ENCODE measurements at regions not wholly inside any gene's neighbourhood (a gene's known extent, or its start where the extent isn't known, plus 50 kb on each side); places are given as distances from the start of the nearest gene placed in this dataset.

DNA sequence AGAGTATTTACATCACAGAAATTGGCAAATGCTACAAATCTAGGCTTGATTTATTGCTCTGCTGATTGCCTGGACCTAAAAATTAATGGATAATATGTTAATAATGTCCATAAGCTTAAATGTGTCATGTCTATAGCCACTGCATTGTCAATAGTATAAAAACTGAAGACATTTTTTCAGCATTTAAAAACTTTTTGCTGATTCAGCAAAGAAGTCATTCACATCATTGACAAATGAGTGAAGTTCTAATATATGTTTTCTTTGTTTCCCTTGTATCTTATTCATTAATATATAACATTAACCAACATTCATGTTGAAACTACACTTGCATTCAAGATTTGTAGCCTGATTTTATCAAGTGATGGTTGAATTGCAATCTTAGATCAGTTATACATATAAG, 214.7 kb upstream of the XYLT1 start:
- Mint-ChIP-seq H3K9me3 (peaks cover 3% of the 10 kb centered on the region), H3K4me3 (no peak overlapping the region), H3K36me3 (no peaks in the 10 kb centered on the region), H3K4me1 (no peaks in the 10 kb centered on the region), H3K27ac (no peak overlapping the region)
- ATAC-seq (no peak), DNase-seq (ENCODE audit: low spot score in 2 of 2) (no peak)

DNA sequence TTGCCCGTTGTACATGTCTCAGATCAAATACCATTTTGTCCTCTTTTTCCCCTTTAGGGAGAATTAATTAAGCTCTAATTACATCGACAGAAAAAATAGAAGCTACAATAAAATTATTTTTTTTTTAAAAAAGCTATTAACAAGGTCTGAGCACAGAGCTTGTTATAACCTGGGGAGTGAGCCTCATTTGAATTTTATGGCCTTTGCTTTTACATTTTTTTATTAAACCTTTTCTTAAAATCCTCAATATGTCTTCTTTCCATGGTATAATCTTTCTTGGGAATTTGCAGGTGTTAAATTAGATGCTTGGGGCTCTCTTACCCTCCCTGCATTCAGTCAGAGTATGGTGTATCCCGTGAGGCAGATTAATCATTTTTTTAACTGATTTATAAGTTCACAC, 212.5 kb upstream of the XYLT1 start:
- Mint-ChIP-seq H3K4me3 (no peak overlapping the region), H3K9me3 (peaks cover 13% of the 10 kb centered on the region), H3K27ac (no peak overlapping the region), H3K36me3 (no peaks in the 10 kb centered on the region), H3K4me1 (no peaks in the 10 kb centered on the region)
- no peak for ATAC-seq
- DNase-seq (ENCODE audit: low spot score in 2 of 2) = no peak

DNA sequence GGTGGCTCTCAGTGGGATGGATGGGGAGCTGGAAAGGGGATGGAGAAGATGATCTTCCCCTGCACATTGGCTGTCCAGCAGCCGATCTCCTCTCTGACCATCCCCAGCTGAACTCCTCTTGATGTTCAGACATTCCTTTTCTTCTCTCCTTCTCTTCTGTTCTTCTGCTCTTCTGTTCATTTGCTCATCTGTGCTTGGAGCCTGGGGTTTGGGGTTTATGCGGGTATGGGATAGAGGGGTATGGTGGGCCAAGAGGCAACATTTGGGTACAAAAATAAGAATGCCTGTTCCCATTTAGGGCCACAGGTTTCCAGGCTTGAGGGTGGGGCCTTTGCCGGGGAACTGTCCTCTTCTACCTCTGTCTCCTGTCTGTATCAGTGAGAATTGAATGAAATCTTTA, 205.4 kb upstream of the XYLT1 start:
- no peak overlapping the region for H3K27ac Mint-ChIP-seq
- peaks cover 13% of the 10 kb centered on the region for H3K9me3 Mint-ChIP-seq
- ATAC-seq (no peak), DNase-seq (ENCODE audit: low spot score in 2 of 2) (no peak)
- H3K36me3 Mint-ChIP-seq = no peaks in the 10 kb centered on the region
- H3K4me3 Mint-ChIP-seq = no peak overlapping the region
- no peaks in the 10 kb centered on the region for H3K4me1 Mint-ChIP-seq

DNA sequence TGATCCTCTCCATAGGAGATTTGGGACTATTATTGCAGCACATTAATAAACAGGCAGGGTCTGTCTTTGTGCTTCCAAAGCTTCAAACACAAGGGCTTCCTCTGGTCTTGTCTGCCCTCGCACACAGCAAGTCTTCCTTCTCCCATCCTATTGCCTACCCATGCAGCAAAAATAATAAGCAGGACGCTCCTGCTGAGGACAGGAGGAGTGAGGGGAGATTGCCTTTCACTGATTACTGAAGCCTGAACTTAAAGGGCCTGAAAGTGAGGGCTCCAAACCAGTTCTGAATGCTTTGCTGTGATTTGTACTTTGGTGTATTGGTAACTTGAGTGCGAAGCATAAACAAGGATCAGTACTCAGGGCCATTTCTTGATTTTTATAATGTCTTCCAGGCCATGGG, 197.6 kb upstream of the XYLT1 start:
- no peak overlapping the region for H3K4me3 Mint-ChIP-seq
- no peaks in the 10 kb centered on the region for H3K9me3 Mint-ChIP-seq
- no peaks in the 10 kb centered on the region for H3K4me1 Mint-ChIP-seq
- no peak for ATAC-seq
- H3K27ac Mint-ChIP-seq = no peak overlapping the region
- no peak for DNase-seq (ENCODE audit: low spot score in 2 of 2)
- H3K36me3 Mint-ChIP-seq = no peaks in the 10 kb centered on the region

DNA sequence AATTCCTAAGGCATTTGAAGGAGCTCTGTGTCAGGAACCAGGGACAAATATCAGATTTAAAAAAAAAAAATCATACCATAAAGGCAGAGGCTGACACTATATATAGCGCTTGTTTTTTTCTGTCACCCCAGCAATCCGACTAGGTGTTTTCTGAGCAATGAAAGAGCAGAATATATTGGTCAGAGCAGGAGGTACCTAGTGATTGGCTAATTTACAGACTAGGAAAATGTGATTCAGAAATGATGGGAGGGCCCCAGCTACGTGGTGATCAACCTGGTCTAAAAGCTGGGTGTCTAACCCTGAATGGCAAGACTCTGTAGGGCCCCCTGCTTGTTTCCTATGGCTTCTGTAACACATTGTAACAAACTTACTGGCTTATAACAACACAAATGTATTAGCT, 195.5 kb upstream of the XYLT1 start:
- Mint-ChIP-seq H3K27ac (no peak overlapping the region), H3K4me3 (no peak overlapping the region), H3K36me3 (no peaks in the 10 kb centered on the region), H3K9me3 (no peaks in the 10 kb centered on the region), H3K4me1 (no peaks in the 10 kb centered on the region)
- DNase-seq (ENCODE audit: low spot score in 2 of 2) = no peak
- peak; percentile 62 for ATAC-seq

DNA sequence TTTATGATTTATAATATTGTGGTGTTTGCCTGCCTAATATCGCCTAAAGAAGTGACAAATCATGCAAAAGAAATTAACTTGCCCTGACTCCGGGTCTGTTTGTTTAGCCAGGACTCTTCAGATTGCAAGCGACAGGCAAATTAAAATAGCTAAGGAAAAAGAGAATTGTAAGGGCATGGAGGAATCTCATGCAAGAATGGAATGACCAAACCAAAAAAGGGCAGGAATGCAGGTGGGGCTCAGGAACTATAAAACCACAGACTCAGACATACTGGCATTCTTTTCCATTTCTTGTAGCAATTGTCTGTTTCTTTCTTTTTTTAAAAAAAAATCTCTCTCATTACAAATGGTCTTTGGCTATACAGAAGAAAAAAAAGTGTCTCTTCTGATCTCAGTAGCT, 188.1 kb upstream of the XYLT1 start:
- H3K9me3 Mint-ChIP-seq = no peaks in the 10 kb centered on the region
- no peaks in the 10 kb centered on the region for H3K36me3 Mint-ChIP-seq
- ATAC-seq (no peak), DNase-seq (ENCODE audit: low spot score in 2 of 2) (no peak)
- H3K27ac Mint-ChIP-seq = no peak overlapping the region
- H3K4me1 Mint-ChIP-seq = peaks cover 13% of the 10 kb centered on the region
- no peak overlapping the region for H3K4me3 Mint-ChIP-seq

DNA sequence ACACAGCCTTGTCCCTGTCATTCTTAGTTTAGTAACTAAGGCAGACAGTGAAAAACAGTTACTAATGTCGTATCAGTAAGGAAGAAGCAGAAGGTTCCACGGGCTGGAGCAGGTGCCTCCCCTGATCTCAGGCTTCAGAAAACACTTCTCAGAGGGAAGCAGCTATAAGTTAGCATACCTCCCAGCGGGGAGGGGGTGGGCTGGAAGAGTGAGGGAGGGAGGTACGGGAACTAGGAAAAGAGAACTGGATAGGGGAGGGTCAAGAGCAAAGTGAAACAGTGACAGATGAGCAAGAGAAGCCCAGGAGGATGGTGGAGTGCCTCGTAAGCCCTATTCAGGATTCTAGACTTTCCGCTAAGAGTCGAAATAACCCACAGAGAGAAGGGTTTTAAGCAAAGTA, 186.3 kb upstream of the XYLT1 start:
- Mint-ChIP-seq H3K27ac (no peak overlapping the region), H3K4me3 (peak overlapping the region; percentile 22), H3K36me3 (no peaks in the 10 kb centered on the region)

DNA sequence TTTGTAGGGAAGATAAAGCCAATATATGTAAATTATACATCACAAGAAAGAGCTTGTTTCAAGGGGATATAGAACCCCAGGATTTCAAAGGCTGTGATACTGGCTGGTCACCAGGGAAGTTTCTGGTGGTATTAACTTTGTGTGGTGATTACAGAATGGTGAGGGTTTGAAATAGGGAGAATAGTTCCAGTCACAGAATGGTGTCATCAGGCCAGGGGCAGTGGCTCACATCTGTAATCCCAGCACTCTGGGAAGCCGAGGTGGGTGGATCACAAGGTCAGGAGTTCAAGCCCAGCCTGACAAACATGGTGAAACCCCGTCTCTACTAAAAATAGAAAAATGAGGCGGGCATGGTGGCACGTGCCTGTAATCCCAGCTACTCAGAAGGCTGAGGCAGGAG, 183.8 kb upstream of the XYLT1 start:
- ATAC-seq = no peak
- H3K9me3 Mint-ChIP-seq = no peaks in the 10 kb centered on the region
- H3K4me1 Mint-ChIP-seq = peaks cover 13% of the 10 kb centered on the region
- no peak for DNase-seq (ENCODE audit: low spot score in 2 of 2)
- no peak overlapping the region for H3K4me3 Mint-ChIP-seq
- H3K36me3 Mint-ChIP-seq = no peaks in the 10 kb centered on the region
- no peak overlapping the region for H3K27ac Mint-ChIP-seq

More for the DNA sequence above, 186.3 kb upstream of the XYLT1 start:
- ATAC-seq (no peak), DNase-seq (ENCODE audit: low spot score in 2 of 2) (no peak)
- H3K9me3 Mint-ChIP-seq = no peaks in the 10 kb centered on the region
- H3K4me1 Mint-ChIP-seq = peaks cover 13% of the 10 kb centered on the region

DNA sequence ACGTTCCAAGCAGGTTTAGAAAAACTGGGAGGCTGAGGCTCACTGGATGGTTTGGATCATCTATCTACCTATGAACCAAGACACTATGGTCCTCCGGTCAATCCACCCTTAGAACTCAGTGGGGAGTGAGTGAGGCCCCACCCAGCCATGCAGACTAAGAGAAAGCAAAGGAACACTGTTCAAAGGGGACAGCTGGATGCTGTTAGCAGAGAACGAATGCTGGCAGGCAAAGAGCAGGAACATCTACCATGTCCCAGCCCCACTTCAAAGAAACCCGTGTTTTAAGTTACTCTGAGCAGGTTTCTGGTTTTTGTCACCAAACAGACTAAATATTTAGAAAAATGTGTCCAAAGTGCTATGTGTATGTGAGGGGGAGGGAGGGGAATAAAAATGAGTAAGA, 183.4 kb upstream of the XYLT1 start:
- no peak for DNase-seq (ENCODE audit: low spot score in 2 of 2)
- Mint-ChIP-seq H3K9me3 (no peaks in the 10 kb centered on the region), H3K4me1 (peaks cover 13% of the 10 kb centered on the region), H3K27ac (no peak overlapping the region), H3K4me3 (no peak overlapping the region), H3K36me3 (no peaks in the 10 kb centered on the region)
- ATAC-seq = no peak

DNA sequence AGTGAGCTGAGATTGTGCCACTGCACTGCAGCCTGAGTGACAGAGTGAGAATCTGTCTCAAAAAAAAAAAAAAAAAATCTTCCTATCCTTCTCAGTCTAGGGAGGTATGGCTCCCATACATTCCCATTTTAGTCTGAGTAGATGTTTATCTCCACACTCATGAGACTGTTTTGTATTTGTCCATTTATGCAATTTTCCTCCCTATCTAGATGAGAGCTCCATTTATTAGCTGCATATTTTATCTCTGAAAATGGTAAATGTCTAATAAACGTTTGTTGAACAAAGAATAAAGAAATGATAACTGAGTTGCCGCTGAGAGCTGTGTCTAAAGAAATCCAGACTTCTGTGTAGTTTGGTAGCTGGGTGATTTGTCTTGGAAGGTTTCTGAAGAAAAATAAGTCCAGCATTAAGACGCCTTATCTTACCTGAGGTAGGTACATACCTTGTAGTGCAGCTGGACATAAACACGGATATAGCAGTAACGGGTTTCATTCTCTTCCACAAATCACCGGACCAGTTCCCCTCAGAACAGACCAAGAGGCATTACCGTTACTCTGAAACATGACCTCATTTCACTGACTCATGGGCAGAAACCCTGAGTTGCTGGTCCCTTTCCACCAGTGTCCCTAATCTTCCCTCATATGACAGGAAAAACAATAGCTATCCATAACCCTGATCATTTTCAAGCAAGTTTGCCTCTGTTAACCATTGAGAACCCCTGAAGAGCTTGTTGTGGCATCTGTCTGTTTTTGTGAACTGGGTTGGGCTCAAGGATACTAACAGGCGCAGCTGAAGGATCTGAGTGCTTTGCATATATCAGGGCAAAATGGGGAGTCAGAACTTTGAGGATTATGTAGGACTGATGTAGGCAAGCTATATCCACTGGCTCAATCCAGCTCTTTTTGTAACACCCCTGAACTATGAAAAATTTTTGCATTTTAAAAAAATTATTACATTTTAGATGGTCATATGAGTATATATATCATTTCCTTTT, 177.4 kb upstream of the XYLT1 start:
- DNase-seq (ENCODE audit: low spot score in 2 of 2) = no peak
- ATAC-seq = no peak
- Mint-ChIP-seq H3K9me3 (peaks cover 4% of the 10 kb centered on the region), H3K4me3 (no peak overlapping the region), H3K36me3 (no peaks in the 10 kb centered on the region), H3K4me1 (no peaks in the 10 kb centered on the region), H3K27ac (no peak overlapping the region)

DNA sequence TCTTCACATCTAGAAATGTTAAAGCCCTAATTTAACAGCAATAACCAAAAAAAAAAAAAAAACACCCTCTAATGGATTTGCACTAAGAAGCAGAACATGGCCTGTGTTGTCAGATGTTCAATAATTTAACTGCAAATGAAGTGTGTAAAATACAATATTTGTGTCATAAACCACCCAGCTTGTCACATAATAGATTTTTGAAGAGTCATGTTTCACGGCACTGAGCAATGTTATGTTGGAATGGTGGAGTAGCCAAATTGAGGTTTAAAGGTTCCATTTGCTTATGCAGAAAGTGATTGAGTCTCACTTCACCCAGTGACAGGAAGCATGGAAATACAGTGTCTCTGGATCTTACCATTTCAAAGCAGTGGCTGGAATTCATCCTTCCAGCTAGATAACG, 173.2 kb upstream of the XYLT1 start:
- no peaks in the 10 kb centered on the region for H3K36me3 Mint-ChIP-seq
- peaks cover 4% of the 10 kb centered on the region for H3K9me3 Mint-ChIP-seq
- no peak for ATAC-seq
- no peak overlapping the region for H3K4me3 Mint-ChIP-seq
- no peaks in the 10 kb centered on the region for H3K4me1 Mint-ChIP-seq
- H3K27ac Mint-ChIP-seq = no peak overlapping the region
- no peak for DNase-seq (ENCODE audit: low spot score in 2 of 2)

DNA sequence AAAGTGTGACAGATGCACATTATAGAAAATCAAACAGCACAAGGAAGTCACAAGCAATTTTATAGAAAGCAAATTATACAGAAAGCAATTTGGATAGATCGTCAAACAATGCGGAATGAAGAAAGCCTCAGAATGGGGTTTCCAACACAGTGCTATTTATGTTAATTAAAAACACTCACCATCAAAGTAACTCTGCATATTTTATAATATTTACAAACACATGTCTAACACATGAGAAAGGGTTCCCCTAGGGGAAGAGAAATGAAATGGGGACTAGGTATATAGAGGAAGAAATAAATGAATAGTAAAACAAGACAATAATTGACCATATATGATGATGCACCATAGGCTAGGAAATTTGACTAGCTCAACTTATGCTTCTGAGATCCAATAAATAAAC, 171.2 kb upstream of the XYLT1 start:
- Mint-ChIP-seq H3K4me1 (peaks cover 9% of the 10 kb centered on the region), H3K27ac (no peak overlapping the region), H3K4me3 (no peak overlapping the region), H3K36me3 (no peaks in the 10 kb centered on the region), H3K9me3 (peaks cover 10% of the 10 kb centered on the region)
- DNase-seq (ENCODE audit: low spot score in 2 of 2) (no peak), ATAC-seq (no peak)

DNA sequence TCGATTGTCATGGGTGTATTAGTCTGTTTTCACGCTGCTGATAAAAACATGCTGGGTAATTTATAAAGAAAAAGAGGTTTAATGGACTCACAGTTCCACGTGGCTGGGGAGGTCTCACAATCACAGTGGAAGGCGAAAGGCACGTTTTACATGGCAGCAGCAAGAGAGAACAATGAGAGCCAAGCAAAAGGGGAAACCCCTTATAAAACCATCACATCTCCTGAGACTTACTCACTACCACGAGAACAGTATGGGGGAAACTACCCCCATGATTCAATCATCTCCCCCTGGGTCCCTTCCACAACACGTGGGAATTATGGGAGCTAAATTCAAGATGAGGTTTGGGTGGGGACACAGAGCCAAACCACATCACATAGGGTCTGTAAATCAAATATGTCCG, 167.4 kb upstream of the XYLT1 start:
- no peak overlapping the region for H3K4me3 Mint-ChIP-seq
- peaks cover 6% of the 10 kb centered on the region for H3K36me3 Mint-ChIP-seq
- peaks cover 9% of the 10 kb centered on the region for H3K4me1 Mint-ChIP-seq
- H3K27ac Mint-ChIP-seq = no peak overlapping the region
- peaks cover 13% of the 10 kb centered on the region for H3K9me3 Mint-ChIP-seq
- no peak for ATAC-seq
- no peak for DNase-seq (ENCODE audit: low spot score in 2 of 2)

DNA sequence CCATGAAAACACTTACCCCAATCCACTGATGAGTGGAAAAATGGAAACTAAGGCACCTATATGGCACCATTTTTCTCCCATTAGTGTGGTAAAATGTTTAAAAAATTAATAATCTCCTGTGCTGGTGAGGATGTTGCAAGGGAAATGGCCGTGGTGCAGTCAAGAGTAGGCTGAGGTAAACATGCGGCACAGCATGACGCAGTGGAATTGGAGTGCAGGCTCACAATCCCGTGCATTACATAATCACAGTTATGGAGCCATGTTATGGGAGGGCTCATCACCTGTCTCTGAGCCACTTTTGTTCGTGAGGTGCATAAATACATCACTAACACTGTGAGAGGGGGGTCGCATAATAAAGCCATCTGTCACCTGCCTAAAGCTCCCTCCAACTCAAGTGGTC, 164.4 kb upstream of the XYLT1 start:
- peaks cover 6% of the 10 kb centered on the region for H3K36me3 Mint-ChIP-seq
- ATAC-seq = no peak
- H3K4me3 Mint-ChIP-seq = no peak overlapping the region
- H3K4me1 Mint-ChIP-seq = peaks cover 15% of the 10 kb centered on the region
- DNase-seq (ENCODE audit: low spot score in 2 of 2) = no peak
- peaks cover 13% of the 10 kb centered on the region for H3K9me3 Mint-ChIP-seq
- H3K27ac Mint-ChIP-seq = no peak overlapping the region

DNA sequence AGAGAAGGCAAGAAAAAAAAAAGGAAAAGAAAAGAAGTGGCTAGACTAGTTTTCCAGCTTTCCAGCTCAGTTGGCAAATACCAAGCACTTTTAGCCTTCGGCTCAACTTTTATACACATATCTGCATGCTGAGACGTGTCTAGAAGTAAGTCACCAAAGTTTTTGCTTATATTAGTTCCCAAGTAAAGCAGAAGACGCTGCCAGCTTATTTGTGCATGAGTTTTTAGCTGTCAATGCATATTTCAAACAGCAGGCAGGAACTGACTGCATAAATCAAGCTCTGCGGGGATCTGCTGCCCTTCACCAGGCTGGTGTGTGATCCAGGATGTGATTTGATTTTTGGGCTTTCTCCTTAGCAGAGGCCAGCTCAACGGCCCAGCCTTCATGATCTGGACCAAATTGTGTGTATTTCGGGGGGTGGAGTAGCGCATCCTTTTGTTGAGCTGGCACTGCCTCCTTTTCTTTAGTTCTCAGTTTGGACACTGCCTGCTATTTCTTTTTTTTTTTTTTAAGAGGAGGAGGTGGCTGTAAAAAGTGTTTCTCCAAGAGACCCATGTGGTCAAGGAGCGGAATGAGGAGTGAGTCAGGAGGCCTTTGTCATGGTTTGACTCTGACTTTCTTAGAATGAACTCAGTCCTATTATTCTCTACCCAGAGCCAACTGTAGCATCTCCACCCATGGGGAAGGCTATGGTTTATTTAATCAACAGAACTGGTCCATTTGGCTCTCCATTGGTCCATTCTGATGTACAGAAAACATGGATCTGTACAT, 162.6 kb upstream of the XYLT1 start:
- Mint-ChIP-seq H3K4me3 (no peak overlapping the region), H3K27ac (peak overlapping the region; percentile 2), H3K36me3 (peaks cover 6% of the 10 kb centered on the region), H3K4me1 (peaks cover 13% of the 10 kb centered on the region), H3K9me3 (peaks cover 10% of the 10 kb centered on the region)
- ATAC-seq = peak; percentile 79
- no peak for DNase-seq (ENCODE audit: low spot score in 2 of 2)

DNA sequence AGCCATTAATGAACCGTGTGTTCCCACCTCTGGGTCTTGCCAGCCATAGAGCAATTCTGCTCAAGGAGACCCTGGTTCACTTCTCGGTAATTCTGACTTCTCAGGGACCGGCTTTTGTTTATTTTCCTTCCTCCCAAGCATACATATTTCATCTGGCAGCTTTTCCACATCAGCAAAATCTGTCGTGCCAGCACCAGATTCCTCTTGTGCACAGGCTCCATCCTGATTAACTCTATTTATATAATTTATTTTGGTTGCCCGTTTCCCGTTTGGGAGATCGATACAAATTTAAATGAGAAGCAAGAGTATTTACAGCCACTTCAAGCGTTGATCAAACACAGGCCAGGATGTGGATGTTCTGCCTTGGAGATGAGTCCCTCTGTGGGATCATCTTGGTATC, 161.9 kb upstream of the XYLT1 start:
- Mint-ChIP-seq H3K27ac (no peak overlapping the region), H3K36me3 (peaks cover 6% of the 10 kb centered on the region), H3K4me1 (peaks cover 6% of the 10 kb centered on the region), H3K9me3 (peaks cover 8% of the 10 kb centered on the region), H3K4me3 (no peak overlapping the region)
- no peak for ATAC-seq
- no peak for DNase-seq (ENCODE audit: low spot score in 2 of 2)

All from stimulated activated effector memory CD8-positive, alpha-beta T cell treated with anti-CD3 and anti-CD28 coated beads, Interleukin-12 subunit alpha, Interleukin-12 subunit beta, amount 100 ng/mL, for 72 hours (primary cell).